Lower lobe of right lung (tissue), 2 donors: ENCODE measurements at regions not wholly inside any gene's neighbourhood (a gene's known extent, or its start where the extent isn't known, plus 50 kb on each side); places are given as distances from the start of the nearest gene placed in this dataset.
"Not testable (repeated sequence)": the region's sequence is repeated elsewhere in the genome, so short reads cannot be mapped to it uniquely, and the experiment has no call there.

Experiments
- ATAC-seq, 2 donors: fragments of 200-7000 bp; cut with Tn5 transposase; one replicate each; pipeline ENCODE4 v1.9.1; 2020 to 2022; ENCODE audit warnings: mild to moderate bottlenecking in 2 of 2, moderate library complexity in 2 of 2
- DNase-seq: peaks from one replicate; pipeline ENCODE4 v3.0.0-alpha.2; 2020
- H3K27ac ChIP-seq: fragments of 200-600 bp; one replicate; pipeline ENCODE4 v1.8.0; 2022
- H3K27me3 ChIP-seq: fragments of 200-600 bp; one replicate; pipeline ENCODE4 v1.8.0; 2022; ENCODE audit warnings: low read depth
- H3K36me3 ChIP-seq: fragments of 200-600 bp; one replicate; pipeline ENCODE4 v1.8.0; 2022; ENCODE audit warnings: mild to moderate bottlenecking
- H3K4me1 ChIP-seq: fragments of 200-600 bp; one replicate; pipeline ENCODE4 v1.8.0; 2022
- H3K4me3 ChIP-seq: fragments of 200-600 bp; one replicate; pipeline ENCODE4 v1.8.0; 2022; ENCODE audit warnings: mild to moderate bottlenecking
- H3K9me3 ChIP-seq: fragments of 200-600 bp; one replicate; pipeline ENCODE4 v1.8.0; 2022
- CTCF ChIP-seq: fragments of 200-600 bp; IDR thresholded peaks from one replicate; pipeline ENCODE4 v1.8.0; 2022; ENCODE audit warnings: antibody characterized with exemption, mild to moderate bottlenecking
- intact Hi-C: fragments of 100-400 bp; cut with DNase I; formaldehyde crosslinking; loops from one replicate; pipeline ENCODE4 v1.11.0; 2022
- donor health status: DM: no; HTN: yes; CAD: no; lungs with severe emphysema.

GRCh38 chr1:214136324-214136919, 144.5 kb upstream of the SMYD2 start:
- H3K4me3 ChIP-seq: no peak overlapping the region
- no peaks in the 10 kb centered on the region for H3K9me3 ChIP-seq
- no peak overlapping the region for H3K27ac ChIP-seq
- ATAC-seq (no peak), DNase-seq (no peak)
- H3K4me1 ChIP-seq: no peaks in the 10 kb centered on the region
- no peak for TF ChIP-seq CTCF
- intact Hi-C loops: no loop called here
- H3K36me3 ChIP-seq: no peaks in the 10 kb centered on the region
- H3K27me3 ChIP-seq: no peaks in the 10 kb centered on the region

- Histone ChIP-seq H3K27me3 (no peaks in the 10 kb centered on the region), H3K27ac (no peak overlapping the region), H3K36me3 (no peaks in the 10 kb centered on the region), H3K4me3 (no peak overlapping the region), H3K9me3 (no peaks in the 10 kb centered on the region), H3K4me1 (no peaks in the 10 kb centered on the region)
- intact Hi-C loops: no loop called here
- no peak for DNase-seq
- no peak for ATAC-seq
- TF ChIP-seq CTCF: no peak
Measured at GRCh38 chr1:214141486-214141885, 139.5 kb upstream of the SMYD2 start.

- H3K4me1 ChIP-seq: no peaks in the 10 kb centered on the region
- DNase-seq (no peak), ATAC-seq (no peak)
- H3K27ac ChIP-seq: no peak overlapping the region
- H3K4me3 ChIP-seq: no peak overlapping the region
- H3K9me3 ChIP-seq: no peaks in the 10 kb centered on the region
- no peaks in the 10 kb centered on the region for H3K27me3 ChIP-seq
- intact Hi-C loops: no loop called here
- H3K36me3 ChIP-seq: no peaks in the 10 kb centered on the region
- no peak for TF ChIP-seq CTCF
Measured at GRCh38 chr1:214143006-214143992, 137.7 kb upstream of the SMYD2 start.

- H3K36me3 ChIP-seq, H3K27ac ChIP-seq, ATAC-seq, H3K27me3 ChIP-seq, H3K9me3 ChIP-seq, H3K4me3 ChIP-seq, H3K4me1 ChIP-seq, intact Hi-C loops, DNase-seq: not testable (repeated sequence)
Measured at GRCh38 chr1:214144521-214144920, 136.4 kb upstream of the SMYD2 start.

- intact Hi-C loops: no loop called here
- Histone ChIP-seq H3K36me3 (no peaks in the 10 kb centered on the region), H3K4me1 (no peaks in the 10 kb centered on the region), H3K4me3 (no peak overlapping the region), H3K9me3 (no peaks in the 10 kb centered on the region), H3K27ac (no peak overlapping the region), H3K27me3 (no peaks in the 10 kb centered on the region)
- TF ChIP-seq CTCF: no peak
- ATAC-seq: no peak
- no peak for DNase-seq
Measured at GRCh38 chr1:214146523-214146922, 134.4 kb upstream of the SMYD2 start.
